ENCODE measurements at regions not wholly inside any gene's neighbourhood (a gene's known extent, or its start where the extent isn't known, plus 50 kb on each side); places are given as distances from the start of the nearest gene placed in this dataset.

GRCh38 chr21:43290421-43291346 is 121.9 kb downstream of the CRYAA start (continued):
- no peak for TF ChIP-seq HES2 (IDR thresholded peaks at IDR 0.05)
- TF ChIP-seq CBX2 (IDR thresholded peaks at IDR 0.05; ENCODE audit: borderline replicate concordance, low read depth), result no peak
- no peak for TF ChIP-seq EP300 (IDR thresholded peaks at IDR 0.05)
- TF ChIP-seq E2F6 (IDR thresholded peaks at IDR 0.05; ENCODE audit: borderline replicate concordance, low read depth), result no peak
- TF ChIP-seq GATA3 (IDR thresholded peaks at IDR 0.05; ENCODE audit: borderline replicate concordance), result no peak

GRCh38 chr21:43289966-43290365 is 121.2 kb downstream of the CRYAA start:
- no peak for ATAC-seq
- no peak overlapping the region for H3K27ac ChIP-seq
- no peak for FAIRE-seq
- no peak overlapping the region for H3K4me3 ChIP-seq
- ChIA-PET POLR2A (no interaction called here), CTCF (no interaction called here)
- DNase-seq (ENCODE audit: low read depth in 1 of 2, low spot score in 1 of 2), result no peak
- TF ChIP-seq MYC (IDR thresholded peaks at IDR 0.05; ENCODE audit: borderline replicate concordance, low read length) (no peak), ZSCAN20 (CRISPR knock-in tag; IDR thresholded peaks at IDR 0.05) (no peak), HES2 (IDR thresholded peaks at IDR 0.05) (no peak), JUN (IDR thresholded peaks at IDR 0.05) (no peak), HOXB13 (CRISPR knock-in tag; IDR thresholded peaks at IDR 0.05; ENCODE audit: low read depth) (no peak), EP300 (IDR thresholded peaks at IDR 0.05) (no peak), RFX5 (IDR thresholded peaks at IDR 0.05) (no peak)
- H3K4me2 ChIP-seq, result no peak overlapping the region
- H3K4me1 ChIP-seq, result peaks cover 16% of the 10 kb centered on the region
- 0 out of 3 replicates have a peak, but pooled peaks cover 3% of the 10 kb centered on the region for H3K9me3 ChIP-seq
- WGBS (ENCODE audit: missing lambda C conversion rate), result 76% methylated on average over 6 of the region's 6 CpGs

- no peak for ATAC-seq
- 62% methylated on average over 2 of the region's 2 CpGs for WGBS (ENCODE audit: missing lambda C conversion rate)
- Histone ChIP-seq H3K27ac (no peak overlapping the region), H3K4me3 (no peak overlapping the region), H3K4me2 (no peak overlapping the region), H3K9me3 (0 out of 3 replicates have a peak, but pooled peaks cover 3% of the 10 kb centered on the region), H3K4me1 (peaks cover 16% of the 10 kb centered on the region)
- FAIRE-seq, result no peak
- DNase-seq (ENCODE audit: low read depth in 1 of 2, low spot score in 1 of 2), result peak in 1 of 2 experiments; percentile 24
- POLR2A ChIA-PET, result no interaction called here
- TF ChIP-seq NFE2L2 (conservative IDR thresholded peaks at IDR 0.05; ENCODE audit: low read length) (no peak), MAZ (IDR thresholded peaks at IDR 0.05; ENCODE audit: borderline replicate concordance, low read depth, low read length) (no peak), USF2 (IDR thresholded peaks at IDR 0.05) (no peak), PHF8 (IDR thresholded peaks at IDR 0.05; ENCODE audit: borderline replicate concordance, low read depth) (no peak), RAD21 (conservative IDR thresholded peaks at IDR 0.05 in 1 of 2, IDR thresholded peaks at IDR 0.05 in 1 of 2) (no peak), CBX8 (IDR thresholded peaks at IDR 0.05) (no peak), RFX5 (IDR thresholded peaks at IDR 0.05) (no peak), HDAC2 (IDR thresholded peaks at IDR 0.05) (no peak), SREBF2 (IDR thresholded peaks at IDR 0.05) (no peak), KDM1A (IDR thresholded peaks at IDR 0.05; ENCODE audit: low read depth) (no peak)
- CTCF ChIA-PET, result no interaction called here
These were observed 120.6 kb downstream of the CRYAA start for GRCh38 chr21:43289442-43289841.
